WTC11 (cell line): ENCODE measurements at regions not wholly inside any gene's neighbourhood (a gene's known extent, or its start where the extent isn't known, plus 50 kb on each side); places are given as distances from the start of the nearest gene placed in this dataset.

ENCODE experiments used
- ATAC-seq: fragments of 200-7000 bp; cut with Tn5 transposase; 2 replicates; pipeline ENCODE4 v1.10.0; 2021; ENCODE audit warnings: mild to moderate bottlenecking, moderate library complexity
- CTCF ChIA-PET: fragments of 300-600 bp; sonication (Branson Sonifier 250); formaldehyde crosslinking; loops from one replicate; lab custom pipeline; 2021; ENCODE audit warnings: antibody characterized with exemption; lab: Charles Lee
- POLR2A ChIA-PET: fragments of 350-600 bp; sonication (Branson Sonifier 250); formaldehyde crosslinking; loops from one replicate; lab custom pipeline; 2021; ENCODE audit warnings: antibody characterized with exemption; lab: Charles Lee
- DNase-seq: peaks from one replicate; pipeline ENCODE4 v3.0.0; 2021; ENCODE audit warnings: low spot score
- H3K27ac Mint-ChIP-seq: 2 replicates; pipeline ENCODE4 v1.8.0; 2021; ENCODE audit warnings: mixed read lengths
- H3K27me3 Mint-ChIP-seq: 2 replicates; pipeline ENCODE4 v1.8.0; 2021; ENCODE audit warnings: low read depth, mild to moderate bottlenecking, moderate library complexity, mixed read lengths
- H3K36me3 Mint-ChIP-seq: 2 replicates; pipeline ENCODE4 v1.8.0; 2021; ENCODE audit warnings: mixed read lengths
- H3K4me1 Mint-ChIP-seq: 2 replicates; pipeline ENCODE4 v1.8.0; 2022; ENCODE audit warnings: mixed read lengths
- H3K4me3 Mint-ChIP-seq: 2 replicates; pipeline ENCODE4 v1.8.0; 2021; ENCODE audit warnings: mild to moderate bottlenecking, moderate library complexity, mixed read lengths
- H3K9me3 Mint-ChIP-seq: 2 replicates; pipeline ENCODE4 v1.8.0; 2021; ENCODE audit warnings: mixed read lengths
- CBFB ChIP-seq: sonication (generic); formaldehyde crosslinking; IDR thresholded peaks from 2 replicates; pipeline ENCODE4 v1.8.1; 2022; ENCODE audit warnings: mild to moderate bottlenecking, low read depth, missing genetic modification reagents
- CREM ChIP-seq: sonication (generic); formaldehyde crosslinking; IDR thresholded peaks from 2 replicates; pipeline ENCODE4 v1.8.1; 2022; ENCODE audit warnings: mild to moderate bottlenecking, missing genetic modification reagents, moderate library complexity
- EMX1 ChIP-seq: fragments of 250-450 bp; sonication (Bioruptor Pico); IDR thresholded peaks from 2 replicates; pipeline ENCODE4 v1.8.0; 2021; ENCODE audit warnings: mild to moderate bottlenecking
- ESRRA ChIP-seq: sonication (generic); formaldehyde crosslinking; IDR thresholded peaks from 2 replicates; pipeline ENCODE4 v1.8.1; 2022; ENCODE audit warnings: mild to moderate bottlenecking, missing genetic modification reagents, borderline replicate concordance
- GRHL2 ChIP-seq: fragments of 250-450 bp; sonication (Bioruptor Pico); IDR thresholded peaks from 2 replicates; pipeline ENCODE4 v1.8.0; 2022; ENCODE audit warnings: mild to moderate bottlenecking, moderate library complexity; ENCODE audit not compliant: insufficient replicate concordance, severe bottlenecking
- GTF2I ChIP-seq: fragments of 250-450 bp; sonication (Bioruptor Pico); conservative IDR thresholded peaks from 2 replicates; pipeline ENCODE4 v1.4.0; 2021; ENCODE audit warnings: mild to moderate bottlenecking
- NFATC4 ChIP-seq: fragments of 250-450 bp; sonication (Bioruptor Pico); IDR thresholded peaks from 2 replicates; pipeline ENCODE4 v1.9.0; 2021; ENCODE audit warnings: mild to moderate bottlenecking
- NFE2L1 ChIP-seq: sonication (generic); formaldehyde crosslinking; IDR thresholded peaks from 2 replicates; pipeline ENCODE4 v1.8.1; 2023; ENCODE audit warnings: missing genetic modification reagents
- NR3C1 ChIP-seq: sonication (generic); formaldehyde crosslinking; conservative IDR thresholded peaks from 2 replicates; pipeline ENCODE4 v1.8.1; 2023; ENCODE audit warnings: low read depth, mild to moderate bottlenecking, missing genetic modification reagents
- PRRX2 ChIP-seq: fragments of 250-450 bp; sonication (Bioruptor Pico); IDR thresholded peaks from 2 replicates; pipeline ENCODE4 v1.8.0; 2021; ENCODE audit warnings: mild to moderate bottlenecking
- SMAD4 ChIP-seq: sonication (generic); formaldehyde crosslinking; IDR thresholded peaks from 2 replicates; pipeline ENCODE4 v1.8.0; 2022; ENCODE audit warnings: mild to moderate bottlenecking, missing genetic modification reagents
- TEAD1 ChIP-seq: sonication (generic); formaldehyde crosslinking; IDR thresholded peaks from 2 replicates; pipeline ENCODE4 v1.8.0; 2022; ENCODE audit warnings: mild to moderate bottlenecking, missing genetic modification reagents
- ZNF138 ChIP-seq: sonication (generic); formaldehyde crosslinking; conservative IDR thresholded peaks from 2 replicates; pipeline ENCODE4 v1.8.1; 2022; ENCODE audit warnings: mild to moderate bottlenecking, moderate library complexity, missing genetic modification reagents
- TF ChIP-seq, protein P1 (sequence below): sonication (generic); formaldehyde crosslinking; conservative IDR thresholded peaks from 2 replicates; pipeline ENCODE4 v1.8.1; 2023; ENCODE audit warnings: mild to moderate bottlenecking, low read depth, missing genetic modification reagents, moderate library complexity
- TF ChIP-seq, protein P2 (sequence below): sonication (generic); formaldehyde crosslinking; IDR thresholded peaks from 2 replicates; pipeline ENCODE4 v1.8.0; 2023; ENCODE audit warnings: missing genetic modification reagents, mild to moderate bottlenecking, borderline replicate concordance
- TF ChIP-seq, protein P3 (sequence below): fragments of 250-450 bp; sonication (Bioruptor Pico); IDR thresholded peaks from 2 replicates; pipeline ENCODE4 v1.8.0; 2021; ENCODE audit warnings: mild to moderate bottlenecking
- TF ChIP-seq, protein P4 (sequence below): sonication (generic); formaldehyde crosslinking; IDR thresholded peaks from 2 replicates; pipeline ENCODE4 v1.8.0; 2022; ENCODE audit warnings: mild to moderate bottlenecking, missing genetic modification reagents

DNA sequence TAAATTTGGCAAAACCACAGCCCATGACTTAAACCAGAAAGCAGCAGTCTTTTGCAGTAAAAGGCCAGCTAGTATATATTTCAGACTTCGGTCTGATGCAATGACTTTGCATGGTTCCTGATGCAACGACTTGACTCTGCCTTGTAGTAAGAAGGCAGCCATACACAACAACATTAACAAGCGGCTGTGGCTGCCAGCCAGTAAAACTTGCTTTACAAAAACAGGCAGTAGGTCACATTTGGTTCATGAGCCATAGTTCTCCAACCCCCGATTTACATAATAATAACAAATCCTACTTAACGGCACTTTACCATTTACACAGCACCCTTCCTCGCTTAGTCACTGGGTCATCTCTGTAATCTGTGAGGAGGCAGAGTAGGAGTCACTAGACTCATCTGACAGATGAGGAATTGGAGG is 410.3 kb downstream of the LRATD1 start:
- ChIA-PET POLR2A (no interaction called here), CTCF (interaction anchor here (2.1 kb wide), 1 partner anchor 15 kb away, joined by 7 read pairs; no protein-coding TSS in a partner anchor)
- Mint-ChIP-seq H3K36me3 (no peaks in the 10 kb centered on the region), H3K9me3 (no peaks in the 10 kb centered on the region), H3K4me1 (peaks cover 34% of the 10 kb centered on the region), H3K4me3 (no peak overlapping the region), H3K27me3 (no peaks in the 10 kb centered on the region), H3K27ac (peak overlapping the region; percentile 2; the same call in 1 of the 2 replicates)
- TF ChIP-seq NFATC4 (CRISPR knock-in tag) (no peak), NR3C1 (CRISPR knock-in tag) (no peak), EMX1 (no peak), NFE2L1 (no peak), SMAD4 (CRISPR knock-in tag) (no peak), CREM (CRISPR knock-in tag) (no peak), TEAD1 (CRISPR knock-in tag) (no peak), CBFB (CRISPR knock-in tag) (no peak), ESRRA (CRISPR knock-in tag) (no peak), GTF2I (CRISPR knock-in tag) (no peak), PRRX2 (CRISPR knock-in tag) (no peak), ZNF138 (CRISPR knock-in tag) (no peak), GRHL2 (CRISPR knock-in tag) (no peak)
- TF ChIP-seq, protein P1, sequence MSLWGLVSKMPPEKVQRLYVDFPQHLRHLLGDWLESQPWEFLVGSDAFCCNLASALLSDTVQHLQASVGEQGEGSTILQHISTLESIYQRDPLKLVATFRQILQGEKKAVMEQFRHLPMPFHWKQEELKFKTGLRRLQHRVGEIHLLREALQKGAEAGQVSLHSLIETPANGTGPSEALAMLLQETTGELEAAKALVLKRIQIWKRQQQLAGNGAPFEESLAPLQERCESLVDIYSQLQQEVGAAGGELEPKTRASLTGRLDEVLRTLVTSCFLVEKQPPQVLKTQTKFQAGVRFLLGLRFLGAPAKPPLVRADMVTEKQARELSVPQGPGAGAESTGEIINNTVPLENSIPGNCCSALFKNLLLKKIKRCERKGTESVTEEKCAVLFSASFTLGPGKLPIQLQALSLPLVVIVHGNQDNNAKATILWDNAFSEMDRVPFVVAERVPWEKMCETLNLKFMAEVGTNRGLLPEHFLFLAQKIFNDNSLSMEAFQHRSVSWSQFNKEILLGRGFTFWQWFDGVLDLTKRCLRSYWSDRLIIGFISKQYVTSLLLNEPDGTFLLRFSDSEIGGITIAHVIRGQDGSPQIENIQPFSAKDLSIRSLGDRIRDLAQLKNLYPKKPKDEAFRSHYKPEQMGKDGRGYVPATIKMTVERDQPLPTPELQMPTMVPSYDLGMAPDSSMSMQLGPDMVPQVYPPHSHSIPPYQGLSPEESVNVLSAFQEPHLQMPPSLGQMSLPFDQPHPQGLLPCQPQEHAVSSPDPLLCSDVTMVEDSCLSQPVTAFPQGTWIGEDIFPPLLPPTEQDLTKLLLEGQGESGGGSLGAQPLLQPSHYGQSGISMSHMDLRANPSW: no peak
- TF ChIP-seq, protein P2, sequence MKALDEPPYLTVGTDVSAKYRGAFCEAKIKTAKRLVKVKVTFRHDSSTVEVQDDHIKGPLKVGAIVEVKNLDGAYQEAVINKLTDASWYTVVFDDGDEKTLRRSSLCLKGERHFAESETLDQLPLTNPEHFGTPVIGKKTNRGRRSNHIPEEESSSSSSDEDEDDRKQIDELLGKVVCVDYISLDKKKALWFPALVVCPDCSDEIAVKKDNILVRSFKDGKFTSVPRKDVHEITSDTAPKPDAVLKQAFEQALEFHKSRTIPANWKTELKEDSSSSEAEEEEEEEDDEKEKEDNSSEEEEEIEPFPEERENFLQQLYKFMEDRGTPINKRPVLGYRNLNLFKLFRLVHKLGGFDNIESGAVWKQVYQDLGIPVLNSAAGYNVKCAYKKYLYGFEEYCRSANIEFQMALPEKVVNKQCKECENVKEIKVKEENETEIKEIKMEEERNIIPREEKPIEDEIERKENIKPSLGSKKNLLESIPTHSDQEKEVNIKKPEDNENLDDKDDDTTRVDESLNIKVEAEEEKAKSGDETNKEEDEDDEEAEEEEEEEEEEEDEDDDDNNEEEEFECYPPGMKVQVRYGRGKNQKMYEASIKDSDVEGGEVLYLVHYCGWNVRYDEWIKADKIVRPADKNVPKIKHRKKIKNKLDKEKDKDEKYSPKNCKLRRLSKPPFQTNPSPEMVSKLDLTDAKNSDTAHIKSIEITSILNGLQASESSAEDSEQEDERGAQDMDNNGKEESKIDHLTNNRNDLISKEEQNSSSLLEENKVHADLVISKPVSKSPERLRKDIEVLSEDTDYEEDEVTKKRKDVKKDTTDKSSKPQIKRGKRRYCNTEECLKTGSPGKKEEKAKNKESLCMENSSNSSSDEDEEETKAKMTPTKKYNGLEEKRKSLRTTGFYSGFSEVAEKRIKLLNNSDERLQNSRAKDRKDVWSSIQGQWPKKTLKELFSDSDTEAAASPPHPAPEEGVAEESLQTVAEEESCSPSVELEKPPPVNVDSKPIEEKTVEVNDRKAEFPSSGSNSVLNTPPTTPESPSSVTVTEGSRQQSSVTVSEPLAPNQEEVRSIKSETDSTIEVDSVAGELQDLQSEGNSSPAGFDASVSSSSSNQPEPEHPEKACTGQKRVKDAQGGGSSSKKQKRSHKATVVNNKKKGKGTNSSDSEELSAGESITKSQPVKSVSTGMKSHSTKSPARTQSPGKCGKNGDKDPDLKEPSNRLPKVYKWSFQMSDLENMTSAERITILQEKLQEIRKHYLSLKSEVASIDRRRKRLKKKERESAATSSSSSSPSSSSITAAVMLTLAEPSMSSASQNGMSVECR (CRISPR knock-in tag): no peak
- TF ChIP-seq, protein P3, sequence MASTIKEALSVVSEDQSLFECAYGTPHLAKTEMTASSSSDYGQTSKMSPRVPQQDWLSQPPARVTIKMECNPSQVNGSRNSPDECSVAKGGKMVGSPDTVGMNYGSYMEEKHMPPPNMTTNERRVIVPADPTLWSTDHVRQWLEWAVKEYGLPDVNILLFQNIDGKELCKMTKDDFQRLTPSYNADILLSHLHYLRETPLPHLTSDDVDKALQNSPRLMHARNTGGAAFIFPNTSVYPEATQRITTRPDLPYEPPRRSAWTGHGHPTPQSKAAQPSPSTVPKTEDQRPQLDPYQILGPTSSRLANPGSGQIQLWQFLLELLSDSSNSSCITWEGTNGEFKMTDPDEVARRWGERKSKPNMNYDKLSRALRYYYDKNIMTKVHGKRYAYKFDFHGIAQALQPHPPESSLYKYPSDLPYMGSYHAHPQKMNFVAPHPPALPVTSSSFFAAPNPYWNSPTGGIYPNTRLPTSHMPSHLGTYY (CRISPR knock-in tag): no peak
- TF ChIP-seq, protein P4, sequence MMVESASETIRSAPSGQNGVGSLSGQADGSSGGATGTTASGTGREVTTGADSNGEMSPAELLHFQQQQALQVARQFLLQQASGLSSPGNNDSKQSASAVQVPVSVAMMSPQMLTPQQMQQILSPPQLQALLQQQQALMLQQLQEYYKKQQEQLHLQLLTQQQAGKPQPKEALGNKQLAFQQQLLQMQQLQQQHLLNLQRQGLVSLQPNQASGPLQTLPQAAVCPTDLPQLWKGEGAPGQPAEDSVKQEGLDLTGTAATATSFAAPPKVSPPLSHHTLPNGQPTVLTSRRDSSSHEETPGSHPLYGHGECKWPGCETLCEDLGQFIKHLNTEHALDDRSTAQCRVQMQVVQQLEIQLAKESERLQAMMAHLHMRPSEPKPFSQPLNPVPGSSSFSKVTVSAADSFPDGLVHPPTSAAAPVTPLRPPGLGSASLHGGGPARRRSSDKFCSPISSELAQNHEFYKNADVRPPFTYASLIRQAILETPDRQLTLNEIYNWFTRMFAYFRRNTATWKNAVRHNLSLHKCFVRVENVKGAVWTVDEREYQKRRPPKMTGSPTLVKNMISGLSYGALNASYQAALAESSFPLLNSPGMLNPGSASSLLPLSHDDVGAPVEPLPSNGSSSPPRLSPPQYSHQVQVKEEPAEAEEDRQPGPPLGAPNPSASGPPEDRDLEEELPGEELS (CRISPR knock-in tag): no peak
- ATAC-seq (peak; percentile 11; the same call in 1 of the 2 replicates), DNase-seq (no peak)
